ENCODE measurements at regions not wholly inside any gene's neighbourhood (a gene's known extent, or its start where the extent isn't known, plus 50 kb on each side); places are given as distances from the start of the nearest gene placed in this dataset.

GRCh38 chr20:12924126-12924525 is 84.6 kb upstream of the SPTLC3 start:
- TF ChIP-seq GATA3 (IDR thresholded peaks at IDR 0.05; ENCODE audit: low read depth, low read length) (no peak), GATA2 (IDR thresholded peaks at IDR 0.05; ENCODE audit: low read depth, low read length) (no peak)

Measured in SH-SY5Y (cell line).